WTC11 (cell line): ENCODE measurements at regions not wholly inside any gene's neighbourhood (a gene's known extent, or its start where the extent isn't known, plus 50 kb on each side); places are given as distances from the start of the nearest gene placed in this dataset.

Source experiments
- CREM ChIP-seq: sonication (generic); formaldehyde crosslinking; IDR thresholded peaks from 2 replicates; pipeline ENCODE4 v1.8.1; 2022; ENCODE audit warnings: mild to moderate bottlenecking, missing genetic modification reagents, moderate library complexity
- NFE2L1 ChIP-seq: sonication (generic); formaldehyde crosslinking; IDR thresholded peaks from 2 replicates; pipeline ENCODE4 v1.8.1; 2023; ENCODE audit warnings: missing genetic modification reagents
- RORB ChIP-seq: fragments of 250-450 bp; sonication (Bioruptor Pico); IDR thresholded peaks from 2 replicates; pipeline ENCODE4 v1.9.0; 2021; ENCODE audit warnings: mild to moderate bottlenecking
- SMAD3 ChIP-seq: sonication (generic); formaldehyde crosslinking; IDR thresholded peaks from 2 replicates; pipeline ENCODE4 v1.8.0; 2022; ENCODE audit warnings: missing genetic modification reagents, mild to moderate bottlenecking, borderline replicate concordance
- TEAD4 ChIP-seq: sonication (generic); formaldehyde crosslinking; IDR thresholded peaks from 2 replicates; pipeline ENCODE4 v1.8.0; 2022; ENCODE audit warnings: mild to moderate bottlenecking, missing genetic modification reagents
- TF ChIP-seq, protein P1 (sequence below): fragments of 200-600 bp; IDR thresholded peaks from 2 replicates; pipeline ENCODE4 v1.8.0; 2022; ENCODE audit warnings: antibody characterized with exemption
- TF ChIP-seq, protein P2 (sequence below): sonication (generic); formaldehyde crosslinking; IDR thresholded peaks from 2 replicates; pipeline ENCODE4 v1.8.1; 2022; ENCODE audit warnings: missing genetic modification reagents, borderline replicate concordance
- TF ChIP-seq, protein P3 (sequence below): sonication (generic); formaldehyde crosslinking; IDR thresholded peaks from 2 replicates; pipeline ENCODE4 v1.8.1; 2022; ENCODE audit warnings: mild to moderate bottlenecking, moderate library complexity, missing genetic modification reagents
- TF ChIP-seq, protein P4 (sequence below): sonication (generic); formaldehyde crosslinking; IDR thresholded peaks from 2 replicates; pipeline ENCODE4 v1.8.1; 2023; ENCODE audit warnings: mild to moderate bottlenecking, missing genetic modification reagents

DNA sequence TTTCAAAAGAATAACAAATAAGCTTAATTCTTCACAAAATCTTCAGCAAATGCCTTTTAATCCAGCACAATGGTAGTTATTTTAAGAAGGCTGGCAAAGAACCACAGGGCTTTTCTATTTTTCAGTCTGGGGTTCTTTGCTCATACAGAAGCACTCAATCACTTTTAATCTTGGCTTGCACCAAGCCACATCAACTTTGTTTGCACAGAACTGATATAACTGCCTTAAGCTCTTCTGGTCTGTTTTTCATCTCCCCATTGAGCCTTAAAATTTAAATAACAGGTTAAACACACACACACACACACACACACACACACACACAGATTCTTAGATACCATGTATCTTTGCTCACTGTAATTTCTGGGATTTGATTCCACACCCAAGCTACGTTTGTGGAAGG is 377.0 kb downstream of the GATA3 start:
- TF ChIP-seq, protein P1, sequence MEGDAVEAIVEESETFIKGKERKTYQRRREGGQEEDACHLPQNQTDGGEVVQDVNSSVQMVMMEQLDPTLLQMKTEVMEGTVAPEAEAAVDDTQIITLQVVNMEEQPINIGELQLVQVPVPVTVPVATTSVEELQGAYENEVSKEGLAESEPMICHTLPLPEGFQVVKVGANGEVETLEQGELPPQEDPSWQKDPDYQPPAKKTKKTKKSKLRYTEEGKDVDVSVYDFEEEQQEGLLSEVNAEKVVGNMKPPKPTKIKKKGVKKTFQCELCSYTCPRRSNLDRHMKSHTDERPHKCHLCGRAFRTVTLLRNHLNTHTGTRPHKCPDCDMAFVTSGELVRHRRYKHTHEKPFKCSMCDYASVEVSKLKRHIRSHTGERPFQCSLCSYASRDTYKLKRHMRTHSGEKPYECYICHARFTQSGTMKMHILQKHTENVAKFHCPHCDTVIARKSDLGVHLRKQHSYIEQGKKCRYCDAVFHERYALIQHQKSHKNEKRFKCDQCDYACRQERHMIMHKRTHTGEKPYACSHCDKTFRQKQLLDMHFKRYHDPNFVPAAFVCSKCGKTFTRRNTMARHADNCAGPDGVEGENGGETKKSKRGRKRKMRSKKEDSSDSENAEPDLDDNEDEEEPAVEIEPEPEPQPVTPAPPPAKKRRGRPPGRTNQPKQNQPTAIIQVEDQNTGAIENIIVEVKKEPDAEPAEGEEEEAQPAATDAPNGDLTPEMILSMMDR: no peak
- TF ChIP-seq SMAD3 (CRISPR knock-in tag) (no peak), CREM (CRISPR knock-in tag) (no peak), TEAD4 (CRISPR knock-in tag) (no peak), RORB (no peak), NFE2L1 (no peak)
- TF ChIP-seq, protein P2, sequence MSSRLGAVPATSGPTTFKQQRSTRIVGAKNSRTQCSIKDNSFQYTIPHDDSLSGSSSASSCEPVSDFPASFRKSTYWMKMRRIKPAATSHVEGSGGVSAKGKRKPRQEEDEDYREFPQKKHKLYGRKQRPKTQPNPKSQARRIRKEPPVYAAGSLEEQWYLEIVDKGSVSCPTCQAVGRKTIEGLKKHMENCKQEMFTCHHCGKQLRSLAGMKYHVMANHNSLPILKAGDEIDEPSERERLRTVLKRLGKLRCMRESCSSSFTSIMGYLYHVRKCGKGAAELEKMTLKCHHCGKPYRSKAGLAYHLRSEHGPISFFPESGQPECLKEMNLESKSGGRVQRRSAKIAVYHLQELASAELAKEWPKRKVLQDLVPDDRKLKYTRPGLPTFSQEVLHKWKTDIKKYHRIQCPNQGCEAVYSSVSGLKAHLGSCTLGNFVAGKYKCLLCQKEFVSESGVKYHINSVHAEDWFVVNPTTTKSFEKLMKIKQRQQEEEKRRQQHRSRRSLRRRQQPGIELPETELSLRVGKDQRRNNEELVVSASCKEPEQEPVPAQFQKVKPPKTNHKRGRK (CRISPR knock-in tag): no peak
- TF ChIP-seq, protein P3, sequence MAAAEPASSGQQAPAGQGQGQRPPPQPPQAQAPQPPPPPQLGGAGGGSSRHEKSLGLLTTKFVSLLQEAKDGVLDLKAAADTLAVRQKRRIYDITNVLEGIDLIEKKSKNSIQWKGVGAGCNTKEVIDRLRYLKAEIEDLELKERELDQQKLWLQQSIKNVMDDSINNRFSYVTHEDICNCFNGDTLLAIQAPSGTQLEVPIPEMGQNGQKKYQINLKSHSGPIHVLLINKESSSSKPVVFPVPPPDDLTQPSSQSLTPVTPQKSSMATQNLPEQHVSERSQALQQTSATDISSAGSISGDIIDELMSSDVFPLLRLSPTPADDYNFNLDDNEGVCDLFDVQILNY: no peak
- TF ChIP-seq, protein P4, sequence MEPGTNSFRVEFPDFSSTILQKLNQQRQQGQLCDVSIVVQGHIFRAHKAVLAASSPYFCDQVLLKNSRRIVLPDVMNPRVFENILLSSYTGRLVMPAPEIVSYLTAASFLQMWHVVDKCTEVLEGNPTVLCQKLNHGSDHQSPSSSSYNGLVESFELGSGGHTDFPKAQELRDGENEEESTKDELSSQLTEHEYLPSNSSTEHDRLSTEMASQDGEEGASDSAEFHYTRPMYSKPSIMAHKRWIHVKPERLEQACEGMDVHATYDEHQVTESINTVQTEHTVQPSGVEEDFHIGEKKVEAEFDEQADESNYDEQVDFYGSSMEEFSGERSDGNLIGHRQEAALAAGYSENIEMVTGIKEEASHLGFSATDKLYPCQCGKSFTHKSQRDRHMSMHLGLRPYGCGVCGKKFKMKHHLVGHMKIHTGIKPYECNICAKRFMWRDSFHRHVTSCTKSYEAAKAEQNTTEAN (CRISPR knock-in tag): no peak
